ENCODE measurements at regions not wholly inside any gene's neighbourhood (a gene's known extent, or its start where the extent isn't known, plus 50 kb on each side); places are given as distances from the start of the nearest gene placed in this dataset.

DNA sequence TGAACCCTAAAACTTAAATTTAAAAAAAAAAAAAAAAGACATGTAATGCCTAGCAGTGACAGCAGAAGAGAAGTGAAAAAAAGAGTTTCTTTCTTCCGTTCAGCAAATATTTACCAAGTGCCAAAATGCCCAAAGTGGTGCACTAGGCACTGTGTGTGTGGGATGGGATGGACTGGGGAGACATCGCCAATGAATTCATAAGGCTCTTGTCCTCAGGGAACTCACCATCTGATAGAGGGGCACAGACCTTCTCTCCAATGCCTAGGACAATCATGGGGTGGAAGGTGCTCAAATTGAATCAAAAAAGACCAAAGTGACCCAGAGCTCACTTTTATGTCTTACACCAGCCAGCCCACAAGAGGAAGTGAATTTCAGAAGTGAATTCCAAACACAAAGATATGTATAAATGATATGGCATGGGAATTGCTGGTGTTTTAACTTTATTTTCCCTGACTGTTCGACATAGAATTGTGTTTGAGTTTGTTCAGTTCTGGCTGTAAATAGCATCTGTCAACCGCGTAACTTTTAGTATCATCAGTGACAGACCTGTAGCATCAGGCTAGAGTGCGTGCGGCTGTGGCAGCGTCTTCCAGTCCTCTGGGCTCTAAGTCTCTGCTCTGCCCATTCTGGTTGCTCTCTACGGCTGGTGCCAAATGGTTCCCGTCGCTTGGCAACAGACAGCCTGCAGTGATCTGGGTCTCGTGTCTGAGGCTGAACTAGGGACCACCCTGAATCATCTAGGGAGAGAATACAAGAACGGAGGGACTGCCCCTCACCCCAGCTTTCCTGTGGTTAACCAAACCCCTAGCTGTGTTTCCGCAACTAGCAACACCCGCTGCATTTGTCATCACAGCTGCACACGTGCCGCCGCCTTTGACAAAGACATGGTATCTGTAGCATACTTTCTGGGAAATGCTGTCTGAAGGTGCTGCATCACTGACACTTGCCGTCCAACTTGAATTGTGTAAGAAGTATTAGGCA, 154.0 kb upstream of the THBS1 start:
- no peaks in the 10 kb centered on the region for H3K27me3 ChIP-seq (ENCODE audit: control insufficient read depth, insufficient read depth)
- H3K4me3 ChIP-seq (ENCODE audit: low read length): no peak overlapping the region
- intact Hi-C loops (cut with DNase I): no loop called here
- peak overlapping the region; percentile 84 for H3K27ac ChIP-seq (ENCODE audit: low read length)
- peak; percentile 59 to 80 (median 70) for DNase-seq
- peak; percentile 70 to 79 for ATAC-seq
- WGBS: 48% methylated on average over 19 of the region's 19 CpGs
- no peaks in the 10 kb centered on the region for H3K9me3 ChIP-seq (ENCODE audit: control insufficient read depth, low read length)
- H3K4me1 ChIP-seq (ENCODE audit: control insufficient read depth, insufficient read depth, low read length): peaks cover 2% of the 10 kb centered on the region

DNA sequence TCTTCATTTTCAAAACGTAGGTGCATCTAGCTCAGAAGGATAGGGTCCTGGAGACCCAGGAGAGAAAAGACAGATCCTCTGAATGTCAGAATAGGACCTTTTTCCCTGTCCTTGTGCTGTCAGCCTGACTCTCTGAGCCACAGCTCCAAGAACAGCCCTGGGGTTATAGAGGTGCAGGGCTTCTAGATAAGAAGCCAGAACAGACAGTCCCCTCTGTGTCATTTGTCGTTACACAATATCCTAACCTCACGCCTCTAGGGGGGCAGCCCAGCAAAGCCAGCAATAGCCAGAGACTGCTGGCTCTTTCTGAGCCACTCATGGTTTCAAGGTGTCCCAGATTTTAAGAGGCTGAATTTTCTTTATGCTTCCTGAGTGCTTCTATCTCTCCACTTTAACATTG, 153.2 kb upstream of the THBS1 start:
- ATAC-seq (peak; percentile 93 to 94), DNase-seq (peak in 2 of 3 donors; percentile 21 to 67)
- Histone ChIP-seq H3K4me1 (ENCODE audit: control insufficient read depth, insufficient read depth, low read length) (peaks cover 6% of the 10 kb centered on the region), H3K27ac (ENCODE audit: low read length) (peak overlapping the region; percentile 84), H3K4me3 (ENCODE audit: low read length) (no peak overlapping the region), H3K27me3 (ENCODE audit: control insufficient read depth, insufficient read depth) (no peaks in the 10 kb centered on the region), H3K9me3 (ENCODE audit: control insufficient read depth, low read length) (no peaks in the 10 kb centered on the region)
- intact Hi-C loops (cut with DNase I): no loop called here
- 26% methylated on average over 3 of the region's 3 CpGs for WGBS

DNA sequence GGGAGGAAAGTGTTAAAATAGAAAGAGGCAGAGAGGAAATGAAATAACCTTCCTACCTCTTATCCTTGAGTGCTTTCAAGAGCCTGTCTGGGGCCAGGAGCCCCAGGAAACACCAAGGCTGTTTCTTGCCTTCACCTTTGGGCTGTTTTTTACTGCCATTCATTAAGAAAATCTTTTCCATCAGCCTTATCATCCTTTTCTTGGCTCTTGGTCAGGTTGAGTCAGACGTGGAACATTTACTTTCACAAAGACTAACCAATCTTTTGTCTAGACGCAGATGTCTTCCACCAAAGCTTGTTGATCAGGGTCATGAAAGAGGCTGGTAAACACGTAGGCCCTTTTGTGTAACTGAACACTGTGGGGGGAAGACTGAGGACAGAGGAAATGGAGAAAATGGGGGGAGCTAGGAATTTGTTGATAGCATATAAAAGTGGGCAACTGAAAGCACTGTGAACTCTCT, 151.0 kb upstream of the THBS1 start:
- DNase-seq (no peak), ATAC-seq (no peak)
- Histone ChIP-seq H3K4me1 (ENCODE audit: control insufficient read depth, insufficient read depth, low read length) (peaks cover 18% of the 10 kb centered on the region), H3K4me3 (ENCODE audit: low read length) (no peak overlapping the region), H3K9me3 (ENCODE audit: control insufficient read depth, low read length) (no peaks in the 10 kb centered on the region), H3K27me3 (ENCODE audit: control insufficient read depth, insufficient read depth) (no peaks in the 10 kb centered on the region), H3K27ac (ENCODE audit: low read length) (peak overlapping the region; percentile 38)
- 31% methylated on average over 3 of the region's 3 CpGs for WGBS
- intact Hi-C loops (cut with DNase I): loop anchor here in 2 of 4 donors (10.0 kb wide), 2 partner anchors 65 to 145 kb away; no protein-coding TSS in a partner anchor

DNA sequence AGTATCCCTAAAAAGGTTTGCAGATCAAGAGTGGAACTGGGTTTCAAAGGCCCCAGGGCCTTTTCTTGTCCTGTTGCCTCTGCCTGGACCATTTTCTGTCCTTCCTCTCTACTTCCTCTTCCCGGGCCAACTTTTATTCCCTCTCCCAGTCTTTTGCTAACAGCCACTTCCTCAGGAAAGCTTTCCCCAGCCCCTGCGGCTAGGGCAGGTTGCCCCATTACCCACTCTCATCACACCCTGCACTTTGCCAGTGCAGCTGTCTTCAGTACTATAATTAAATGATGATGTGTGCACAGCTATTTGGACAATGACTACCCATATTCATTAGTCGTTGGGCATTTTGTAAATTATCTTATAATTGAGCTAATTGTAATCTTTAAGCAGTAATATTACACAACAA, 150.5 kb upstream of the THBS1 start:
- Histone ChIP-seq H3K4me3 (ENCODE audit: low read length) (no peak overlapping the region), H3K27me3 (ENCODE audit: control insufficient read depth, insufficient read depth) (no peaks in the 10 kb centered on the region), H3K9me3 (ENCODE audit: control insufficient read depth, low read length) (no peaks in the 10 kb centered on the region), H3K4me1 (ENCODE audit: control insufficient read depth, insufficient read depth, low read length) (peaks cover 19% of the 10 kb centered on the region), H3K27ac (ENCODE audit: low read length) (peak overlapping the region; percentile 45)
- DNase-seq (peak; percentile 24 to 66 (median 58)), ATAC-seq (peak in 1 of 2 donors; percentile 37)
- intact Hi-C loops (cut with DNase I): loop anchor here in 2 of 4 donors (10.0 kb wide), 2 partner anchors 64 to 144 kb away; no protein-coding TSS in a partner anchor
- 51% methylated on average over 3 of the region's 3 CpGs for WGBS

DNA sequence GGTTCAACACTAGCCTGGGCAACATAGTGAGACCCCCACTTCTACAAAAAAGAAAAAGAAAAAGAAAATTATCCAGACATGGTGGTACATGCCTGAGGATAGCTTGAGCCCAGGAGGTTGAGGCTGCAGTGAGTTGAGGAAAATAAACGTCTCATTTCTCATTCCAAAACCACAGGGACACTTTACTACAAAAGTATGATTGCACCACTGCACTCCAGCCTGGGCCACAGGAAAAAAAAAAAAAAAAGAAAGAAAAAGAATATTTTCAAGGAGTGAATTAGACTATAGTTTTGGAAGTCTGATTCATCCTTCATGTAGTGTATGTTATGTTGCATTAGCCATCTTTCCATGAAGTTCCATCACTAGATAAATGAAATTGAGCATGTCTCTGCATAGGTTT, 149.5 kb upstream of the THBS1 start:
- H3K9me3 ChIP-seq (ENCODE audit: control insufficient read depth, low read length): no peaks in the 10 kb centered on the region
- intact Hi-C loops (cut with DNase I): loop anchor here in 2 of 4 donors (10.0 kb wide), 2 partner anchors 63 to 143 kb away; no protein-coding TSS in a partner anchor
- WGBS: 65% methylated on average over 1 of the region's 1 CpG
- H3K27me3 ChIP-seq (ENCODE audit: control insufficient read depth, insufficient read depth): no peaks in the 10 kb centered on the region
- peaks cover 21% of the 10 kb centered on the region for H3K4me1 ChIP-seq (ENCODE audit: control insufficient read depth, insufficient read depth, low read length)
- no peak overlapping the region for H3K27ac ChIP-seq (ENCODE audit: low read length)
- DNase-seq (no peak), ATAC-seq (no peak)
- no peak overlapping the region for H3K4me3 ChIP-seq (ENCODE audit: low read length)

DNA sequence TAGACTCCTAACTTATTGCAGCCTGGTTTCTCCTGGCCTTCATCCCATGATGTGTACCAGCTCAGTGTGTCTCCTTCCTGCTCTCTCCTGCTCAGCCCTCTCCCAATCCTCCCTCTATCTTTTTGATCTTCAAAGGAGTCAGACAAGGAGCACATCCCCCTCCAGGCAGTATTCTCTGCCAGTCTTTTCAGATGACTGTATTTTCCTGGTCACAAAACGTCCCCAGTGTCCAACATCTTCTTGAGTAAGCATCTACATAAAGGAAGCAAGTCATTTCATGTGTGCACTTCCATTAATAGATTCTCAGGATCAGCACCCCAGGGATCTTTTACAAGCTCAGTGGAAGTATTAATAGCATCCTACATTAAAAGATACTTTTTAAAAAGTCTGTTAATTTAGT, 148.9 kb upstream of the THBS1 start:
- Histone ChIP-seq H3K9me3 (ENCODE audit: control insufficient read depth, low read length) (no peaks in the 10 kb centered on the region), H3K4me3 (ENCODE audit: low read length) (no peak overlapping the region), H3K27me3 (ENCODE audit: control insufficient read depth, insufficient read depth) (no peaks in the 10 kb centered on the region), H3K27ac (ENCODE audit: low read length) (no peak overlapping the region), H3K4me1 (ENCODE audit: control insufficient read depth, insufficient read depth, low read length) (peaks cover 21% of the 10 kb centered on the region)
- DNase-seq: no peak
- ATAC-seq: no peak
- WGBS: 42% methylated on average over 1 of the region's 1 CpG
- intact Hi-C loops (cut with DNase I): loop anchor here in 2 of 4 donors (10.0 kb wide), 2 partner anchors 63 to 143 kb away; no protein-coding TSS in a partner anchor

DNA sequence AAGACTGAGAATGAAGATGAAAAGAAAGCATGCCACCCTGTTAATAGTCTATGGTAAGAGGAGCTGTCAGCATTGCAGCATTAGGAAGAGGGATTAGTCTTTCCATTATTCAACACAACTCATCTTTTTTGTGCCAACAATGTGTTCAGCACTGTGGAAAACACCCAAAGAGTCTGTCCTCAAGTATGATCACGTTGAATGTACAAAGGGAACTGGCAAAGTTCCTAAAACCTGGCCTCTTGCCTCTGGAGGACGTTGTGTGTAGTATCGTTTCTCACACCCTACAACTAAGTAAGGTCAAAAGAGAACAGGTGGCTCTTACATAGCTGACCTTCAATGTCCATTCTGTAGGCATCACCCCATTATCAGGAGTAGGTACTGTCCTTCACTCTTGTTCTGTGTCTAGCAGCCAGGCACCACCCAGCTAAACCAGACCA, 147.9 kb upstream of the THBS1 start:
- Histone ChIP-seq H3K4me3 (ENCODE audit: low read length) (no peak overlapping the region), H3K27me3 (ENCODE audit: control insufficient read depth, insufficient read depth) (no peaks in the 10 kb centered on the region), H3K27ac (ENCODE audit: low read length) (peak overlapping the region; percentile 89), H3K4me1 (ENCODE audit: control insufficient read depth, insufficient read depth, low read length) (peaks cover 21% of the 10 kb centered on the region), H3K9me3 (ENCODE audit: control insufficient read depth, low read length) (no peaks in the 10 kb centered on the region)
- ATAC-seq (peak; percentile 54 to 56), DNase-seq (no peak)
- 34% methylated on average over 3 of the region's 3 CpGs for WGBS
- intact Hi-C loops (cut with DNase I): loop anchor here in 2 of 4 donors (10.0 kb wide), 2 partner anchors 62 to 142 kb away; no protein-coding TSS in a partner anchor

DNA sequence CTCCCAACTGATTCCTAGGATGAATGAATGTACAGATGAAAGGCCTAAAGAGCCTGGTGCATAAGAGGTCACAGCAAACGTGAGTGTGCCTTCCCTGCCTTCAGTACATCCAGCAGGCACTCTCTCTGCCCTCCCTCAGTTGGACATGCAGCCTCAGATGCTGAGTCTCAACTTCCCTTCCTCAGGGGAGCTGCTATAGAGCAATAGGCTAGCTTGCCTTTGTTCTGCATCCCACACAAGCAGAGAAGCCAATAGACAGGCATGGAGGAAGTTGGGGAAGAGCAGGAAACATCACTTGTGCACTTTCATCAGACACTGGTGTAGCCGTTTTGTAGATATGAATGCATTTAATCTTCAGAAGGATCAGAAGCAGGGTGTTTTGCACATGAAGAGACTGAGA, 147.5 kb upstream of the THBS1 start:
- ATAC-seq: peak; percentile 32 to 39
- DNase-seq: peak in 1 of 3 donors; percentile 36
- H3K27me3 ChIP-seq (ENCODE audit: control insufficient read depth, insufficient read depth): no peaks in the 10 kb centered on the region

DNA sequence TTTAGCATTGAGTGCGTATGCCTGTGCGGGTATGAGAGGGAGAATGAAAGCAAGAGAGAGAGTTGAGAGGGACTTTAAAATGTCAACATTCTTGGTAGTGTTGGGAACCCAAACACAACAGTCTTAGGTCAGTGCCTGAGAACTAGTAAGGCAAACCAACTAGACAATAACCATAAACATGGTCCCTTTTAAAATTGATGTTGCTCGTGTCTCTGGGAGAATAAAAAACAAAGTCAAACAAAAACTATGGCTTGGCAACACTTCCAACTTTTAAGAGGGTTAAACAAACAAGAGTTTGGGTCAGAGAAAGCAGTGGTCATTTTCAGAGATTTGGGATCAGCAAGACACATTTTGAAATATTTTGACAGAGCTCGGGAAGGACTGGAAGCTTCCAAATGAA, 146.7 kb upstream of the THBS1 start:
- Histone ChIP-seq H3K9me3 (ENCODE audit: control insufficient read depth, low read length) (no peaks in the 10 kb centered on the region), H3K4me1 (ENCODE audit: control insufficient read depth, insufficient read depth, low read length) (peaks cover 20% of the 10 kb centered on the region)
- intact Hi-C loops (cut with DNase I): loop anchor here in 2 of 4 donors (10.0 kb wide), 2 partner anchors 61 to 141 kb away; no protein-coding TSS in a partner anchor

More for the DNA sequence above, 147.5 kb upstream of the THBS1 start:
- WGBS: 33% methylated on average over 2 of the region's 2 CpGs
- Histone ChIP-seq H3K9me3 (ENCODE audit: control insufficient read depth, low read length) (no peaks in the 10 kb centered on the region), H3K27ac (ENCODE audit: low read length) (peak overlapping the region; percentile 89), H3K4me3 (ENCODE audit: low read length) (no peak overlapping the region), H3K4me1 (ENCODE audit: control insufficient read depth, insufficient read depth, low read length) (peaks cover 20% of the 10 kb centered on the region)
- intact Hi-C loops (cut with DNase I): loop anchor here in 2 of 4 donors (10.0 kb wide), 2 partner anchors 61 to 141 kb away; no protein-coding TSS in a partner anchor

DNA sequence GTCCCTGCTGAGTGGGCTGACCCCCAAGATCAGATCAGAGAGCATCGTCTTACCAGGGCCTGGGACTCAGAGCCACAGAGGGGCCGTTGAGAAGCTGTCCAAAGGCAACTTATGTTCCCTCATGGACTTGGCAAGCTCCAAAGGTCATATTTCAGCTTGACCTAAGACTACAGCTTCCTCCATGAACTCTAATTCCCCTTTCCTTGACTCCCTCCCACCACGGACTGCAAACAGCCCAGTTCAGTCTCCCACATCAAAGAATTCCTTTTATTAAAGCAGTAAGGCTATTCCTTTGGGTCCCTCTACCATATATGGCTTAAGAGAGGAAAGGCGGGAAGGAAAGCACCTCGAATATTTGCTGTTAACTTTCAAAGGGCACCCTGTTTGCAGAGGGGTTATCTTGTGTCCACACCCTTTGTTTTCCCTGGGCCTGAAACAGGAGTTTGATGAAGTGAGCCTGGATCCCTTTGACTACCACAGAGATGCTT, 146.1 kb upstream of the THBS1 start:
- no peak overlapping the region for H3K4me3 ChIP-seq (ENCODE audit: low read length)
- ATAC-seq: peak; percentile 18 to 29

More for the DNA sequence above, 146.7 kb upstream of the THBS1 start:
- DNase-seq (no peak), ATAC-seq (no peak)
- no peak overlapping the region for H3K4me3 ChIP-seq (ENCODE audit: low read length)
- no peaks in the 10 kb centered on the region for H3K27me3 ChIP-seq (ENCODE audit: control insufficient read depth, insufficient read depth)
- WGBS: 70% methylated on average over 4 of the region's 4 CpGs
- H3K27ac ChIP-seq (ENCODE audit: low read length): no peak overlapping the region

More for the DNA sequence above, 146.1 kb upstream of the THBS1 start:
- peaks cover 20% of the 10 kb centered on the region for H3K4me1 ChIP-seq (ENCODE audit: control insufficient read depth, insufficient read depth, low read length)
- intact Hi-C loops (cut with DNase I): loop anchor here in 2 of 4 donors (10.0 kb wide), 2 partner anchors 60 to 140 kb away; no protein-coding TSS in a partner anchor
- peak; percentile 19 to 48 (median 48) for DNase-seq
- 33% methylated on average over 5 of the region's 5 CpGs for WGBS
- H3K27me3 ChIP-seq (ENCODE audit: control insufficient read depth, insufficient read depth): no peaks in the 10 kb centered on the region
- no peaks in the 10 kb centered on the region for H3K9me3 ChIP-seq (ENCODE audit: control insufficient read depth, low read length)
- no peak overlapping the region for H3K27ac ChIP-seq (ENCODE audit: low read length)
